Activated B cell treated with CpG ODN at 0.5 μM for 24 hours (primary cell): ENCODE measurements at regions not wholly inside any gene's neighbourhood (a gene's known extent, or its start where the extent isn't known, plus 50 kb on each side); places are given as distances from the start of the nearest gene placed in this dataset.

Experiments
- ATAC-seq: fragments of 200-7000 bp; cut with Tn5 transposase; one replicate; pipeline ENCODE4 v1.10.0; 2021; ENCODE audit warnings: low read depth, mild to moderate bottlenecking, moderate library complexity
- CTCF ChIA-PET: fragments of 350-600 bp; sonication (Branson Sonifier 250); formaldehyde crosslinking; loops from one replicate; lab custom pipeline; 2021; ENCODE audit warnings: antibody characterized with exemption; lab: Charles Lee
- POLR2A ChIA-PET: fragments of 350-600 bp; sonication (Branson Sonifier 250); formaldehyde crosslinking; loops from one replicate; lab custom pipeline; 2021; ENCODE audit warnings: antibody characterized with exemption; lab: Charles Lee
- DNase-seq: peaks from one replicate; pipeline ENCODE4 v3.0.0; 2022
- H3K27ac Mint-ChIP-seq: one replicate; pipeline ENCODE4 v1.8.0; 2020; ENCODE audit warnings: mixed read lengths
- H3K27me3 Mint-ChIP-seq: one replicate; pipeline ENCODE4 v1.8.0; 2021; ENCODE audit warnings: mixed read lengths
- H3K36me3 Mint-ChIP-seq: one replicate; pipeline ENCODE4 v1.8.0; 2021; ENCODE audit warnings: low read depth, mixed read lengths
- H3K4me1 Mint-ChIP-seq: one replicate; pipeline ENCODE4 v1.8.0; 2021; ENCODE audit warnings: mixed read lengths
- H3K4me3 Mint-ChIP-seq: one replicate; pipeline ENCODE4 v1.8.0; 2020; ENCODE audit warnings: mild to moderate bottlenecking, mixed read lengths
- H3K9me3 Mint-ChIP-seq: one replicate; pipeline ENCODE4 v1.8.0; 2020; ENCODE audit warnings: mixed read lengths
- CTCF ChIP-seq: fragments of 200-600 bp; IDR thresholded peaks from one replicate; pipeline ENCODE4 v1.8.0; 2022; ENCODE audit warnings: antibody characterized with exemption, mild to moderate bottlenecking
- intact Hi-C: fragments of 100-400 bp; cut with micrococcal nuclease; formaldehyde crosslinking; loops from one replicate; pipeline ENCODE4 v1.15.1; 2024

- POLR2A ChIA-PET: no interaction called here
- Mint-ChIP-seq H3K9me3 (no peaks in the 10 kb centered on the region), H3K36me3 (no peaks in the 10 kb centered on the region), H3K4me3 (no peak overlapping the region), H3K4me1 (no peaks in the 10 kb centered on the region), H3K27me3 (no peaks in the 10 kb centered on the region), H3K27ac (no peak overlapping the region)
- CTCF ChIA-PET: no interaction called here
- no peak for TF ChIP-seq CTCF
- intact Hi-C loops: no loop called here
- DNase-seq: no peak
- no peak for ATAC-seq
These were observed 1280.6 kb upstream of the ACO1 start for GRCh38 chr9:31103836-31104235.

GRCh38 chr9:31104249-31104648 is 1280.2 kb upstream of the ACO1 start:
- CTCF ChIA-PET: no interaction called here
- no peak for DNase-seq
- TF ChIP-seq CTCF: no peak
- no peak overlapping the region for H3K27ac Mint-ChIP-seq
- no peaks in the 10 kb centered on the region for H3K27me3 Mint-ChIP-seq
- POLR2A ChIA-PET: no interaction called here
- intact Hi-C loops: no loop called here
- no peak for ATAC-seq
- no peaks in the 10 kb centered on the region for H3K4me1 Mint-ChIP-seq
- no peak overlapping the region for H3K4me3 Mint-ChIP-seq
- H3K9me3 Mint-ChIP-seq: no peaks in the 10 kb centered on the region
- H3K36me3 Mint-ChIP-seq: no peaks in the 10 kb centered on the region

- intact Hi-C loops: no loop called here
- no peak for TF ChIP-seq CTCF
- DNase-seq (no peak), ATAC-seq (no peak)
- Mint-ChIP-seq H3K9me3 (no peaks in the 10 kb centered on the region), H3K27me3 (no peaks in the 10 kb centered on the region), H3K36me3 (no peaks in the 10 kb centered on the region), H3K4me1 (no peaks in the 10 kb centered on the region), H3K27ac (no peak overlapping the region), H3K4me3 (no peak overlapping the region)
- CTCF ChIA-PET: no interaction called here
- POLR2A ChIA-PET: no interaction called here
These were observed 1272.0 kb upstream of the ACO1 start for GRCh38 chr9:31112491-31112890.

- no peaks in the 10 kb centered on the region for H3K4me1 Mint-ChIP-seq
- no peak overlapping the region for H3K27ac Mint-ChIP-seq
- POLR2A ChIA-PET: no interaction called here
- intact Hi-C loops: no loop called here
- no peaks in the 10 kb centered on the region for H3K27me3 Mint-ChIP-seq
- CTCF ChIA-PET: no interaction called here
- ATAC-seq (no peak), DNase-seq (no peak)
- TF ChIP-seq CTCF: no peak
- no peaks in the 10 kb centered on the region for H3K36me3 Mint-ChIP-seq
- H3K9me3 Mint-ChIP-seq: no peaks in the 10 kb centered on the region
- H3K4me3 Mint-ChIP-seq: no peak overlapping the region
These were observed 1270.1 kb upstream of the ACO1 start for GRCh38 chr9:31114346-31114745.

- Mint-ChIP-seq H3K9me3 (no peaks in the 10 kb centered on the region), H3K27me3 (no peaks in the 10 kb centered on the region), H3K4me3 (no peak overlapping the region), H3K27ac (no peak overlapping the region), H3K4me1 (no peaks in the 10 kb centered on the region), H3K36me3 (no peaks in the 10 kb centered on the region)
- POLR2A ChIA-PET: no interaction called here
- no peak for DNase-seq
- CTCF ChIA-PET: interaction anchor here (1.1 to 2.1 kb wide), 2 partner anchors 185 to 1132 kb away, joined by 3 to 5 read pairs; no protein-coding TSS in a partner anchor
- ATAC-seq: peak; percentile 31
- no peak for TF ChIP-seq CTCF
- intact Hi-C loops: loop anchor here (1.0 to 5.0 kb wide), 3 partner anchors 422 to 1232 kb away; no protein-coding TSS in a partner anchor
These were observed 1264.5 kb upstream of the ACO1 start for GRCh38 chr9:31119890-31120454.
